NCI-H2171 (cell line): ENCODE measurements at regions not wholly inside any gene's neighbourhood (a gene's known extent, or its start where the extent isn't known, plus 50 kb on each side); places are given as distances from the start of the nearest gene placed in this dataset.
"Not testable (repeated sequence)": the region's sequence is repeated elsewhere in the genome, so short reads cannot be mapped to it uniquely, and the experiment has no call there.

ENCODE experiments used
- DNase-seq: peaks from one replicate; lab custom pipeline; 2025; lab: John Stamatoyannopoulos, UW

DNA sequence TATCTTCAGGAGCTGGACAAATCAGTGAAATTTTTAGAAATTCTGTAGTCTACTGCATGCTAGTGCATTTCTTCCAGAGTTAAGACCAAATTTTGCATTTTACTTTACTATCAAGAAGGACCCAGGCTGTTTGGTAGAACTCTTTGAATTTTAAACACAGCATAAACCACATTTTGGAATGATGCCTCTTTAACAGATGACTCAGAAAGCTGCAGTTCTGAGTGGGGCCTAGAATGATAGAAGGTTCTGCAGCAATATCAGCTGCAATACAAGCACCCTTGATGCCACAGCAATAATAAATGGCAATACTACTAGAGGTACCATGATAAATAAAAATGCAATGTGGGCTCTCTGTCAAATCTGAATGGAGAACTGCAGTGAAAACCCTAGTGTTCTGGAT, 198.7 kb downstream of the TMA16 start:
- no peak for DNase-seq

DNA sequence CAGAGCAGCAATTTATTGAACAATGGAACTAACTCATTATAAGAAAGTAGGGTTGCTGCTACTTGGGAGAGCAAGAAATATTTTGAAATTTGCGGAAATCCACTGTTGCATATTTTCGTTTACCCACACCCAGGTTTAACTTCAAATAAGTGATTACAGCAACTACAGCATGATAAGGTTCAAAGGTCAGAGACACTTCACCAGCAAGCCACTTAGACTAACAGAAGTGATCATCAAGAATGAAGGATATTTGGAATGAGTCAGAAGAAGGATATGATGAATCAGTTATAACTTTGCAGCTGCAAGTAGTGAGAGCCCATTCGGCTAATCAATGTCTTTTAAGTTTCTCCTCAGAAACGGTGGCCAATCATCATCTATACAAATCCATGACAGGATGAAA, 199.3 kb downstream of the TMA16 start:
- DNase-seq, result no peak

DNA sequence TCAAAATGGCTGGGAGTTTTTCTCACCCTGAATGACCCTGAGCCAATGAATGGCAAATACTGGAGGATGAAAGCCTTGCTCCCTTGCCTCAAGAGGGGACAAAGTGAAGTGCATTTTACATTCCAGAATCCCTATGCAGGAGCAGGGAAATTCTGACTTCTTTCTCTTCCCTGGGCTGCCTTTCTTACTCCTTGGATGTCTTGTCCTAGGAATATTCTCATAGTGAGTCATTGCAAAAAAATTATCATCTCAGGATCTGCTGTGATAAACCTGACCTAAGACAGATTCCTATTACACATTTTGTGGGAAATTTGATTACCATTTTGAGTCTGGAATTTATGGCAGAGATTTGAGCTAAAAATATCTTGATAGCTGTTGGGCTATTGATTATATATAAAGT, 199.9 kb downstream of the TMA16 start:
- no peak for DNase-seq

DNA sequence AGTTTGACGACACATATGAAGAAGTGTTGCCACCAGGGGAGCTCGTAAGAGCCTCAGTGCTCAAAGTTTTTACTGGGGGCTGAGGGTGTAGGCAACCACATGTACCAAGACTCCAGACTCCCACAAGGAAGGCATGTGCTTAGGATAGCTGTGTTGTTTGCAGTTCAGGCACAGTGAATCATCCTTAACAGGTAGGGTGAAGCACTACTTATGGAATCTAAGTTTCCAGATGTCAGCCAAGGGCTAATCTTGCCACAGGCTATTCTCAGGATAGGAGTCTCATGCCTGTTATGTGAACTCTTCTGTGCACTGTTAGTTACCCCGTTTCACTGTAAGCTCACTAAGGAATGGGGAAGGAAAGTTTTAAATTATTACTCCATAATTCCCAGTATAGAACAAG, 202.6 kb downstream of the TMA16 start:
- DNase-seq, result no peak

- not testable (repeated sequence) for DNase-seq
These were observed 205.9 kb downstream of the TMA16 start for GRCh38 chr4:163700383-163700782.

- DNase-seq, result no peak
These were observed 207.4 kb downstream of the TMA16 start for GRCh38 chr4:163701916-163702315.

- no peak for DNase-seq
These were observed 208.2 kb downstream of the TMA16 start for GRCh38 chr4:163702736-163703135.

- DNase-seq, result no peak
These were observed 208.8 kb downstream of the TMA16 start for GRCh38 chr4:163703251-163703650.

DNA sequence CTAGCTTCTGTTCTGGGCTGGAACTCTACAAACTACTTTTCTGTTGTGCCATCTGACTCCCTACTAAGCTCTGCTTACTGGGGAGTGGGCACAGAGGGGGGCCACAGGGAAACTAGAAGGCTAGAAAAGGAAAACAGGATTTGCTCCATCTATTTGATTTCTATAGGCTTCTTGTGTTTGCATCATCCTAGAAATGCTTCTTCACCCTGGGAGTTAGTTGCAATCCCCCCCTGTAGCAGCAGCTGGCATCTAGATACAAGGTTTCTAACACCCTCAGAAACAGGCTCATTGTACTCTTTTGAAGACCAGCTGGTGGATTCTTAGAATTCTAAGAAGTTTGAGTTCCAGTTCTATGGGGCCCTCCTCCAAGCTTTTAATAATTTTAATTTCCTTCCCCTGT, 213.4 kb downstream of the TMA16 start:
- no peak for DNase-seq

DNA sequence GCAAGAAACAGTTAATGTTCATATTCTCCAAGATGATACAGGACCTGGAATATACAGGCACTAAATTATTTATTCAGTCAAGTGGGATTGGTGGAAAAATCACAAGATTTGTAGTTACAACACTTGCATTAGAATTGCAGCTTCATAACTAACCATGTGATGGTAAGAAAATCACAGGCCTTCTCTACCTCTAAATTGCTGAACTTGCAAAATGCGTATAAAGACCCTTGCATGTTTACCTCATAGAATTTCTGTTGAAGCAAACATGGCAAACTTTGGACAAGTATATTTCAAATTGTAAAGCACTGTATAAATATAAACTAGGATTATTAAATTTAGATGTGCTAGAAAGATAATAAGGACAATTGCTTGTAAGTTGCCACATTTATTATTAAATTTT, 215.1 kb downstream of the TMA16 start:
- DNase-seq, result no peak

DNA sequence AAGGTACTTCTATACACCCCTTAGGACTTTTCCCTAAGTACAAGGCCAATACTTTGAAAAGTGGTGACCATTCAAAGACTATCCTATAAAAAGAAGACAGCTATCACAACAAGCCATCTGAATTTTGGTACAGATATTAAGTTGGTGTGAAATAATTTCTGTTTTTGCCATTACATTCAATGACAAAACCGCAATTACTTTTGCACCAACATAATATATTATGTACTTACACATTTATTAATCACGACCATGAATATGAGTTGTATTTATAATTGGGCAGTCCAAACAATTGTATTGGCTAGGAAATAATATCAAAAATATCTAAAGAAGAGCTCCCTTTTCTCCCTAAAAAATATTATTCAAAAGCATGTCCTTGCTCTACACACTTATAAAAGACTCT, 215.7 kb downstream of the TMA16 start:
- no peak for DNase-seq

DNA sequence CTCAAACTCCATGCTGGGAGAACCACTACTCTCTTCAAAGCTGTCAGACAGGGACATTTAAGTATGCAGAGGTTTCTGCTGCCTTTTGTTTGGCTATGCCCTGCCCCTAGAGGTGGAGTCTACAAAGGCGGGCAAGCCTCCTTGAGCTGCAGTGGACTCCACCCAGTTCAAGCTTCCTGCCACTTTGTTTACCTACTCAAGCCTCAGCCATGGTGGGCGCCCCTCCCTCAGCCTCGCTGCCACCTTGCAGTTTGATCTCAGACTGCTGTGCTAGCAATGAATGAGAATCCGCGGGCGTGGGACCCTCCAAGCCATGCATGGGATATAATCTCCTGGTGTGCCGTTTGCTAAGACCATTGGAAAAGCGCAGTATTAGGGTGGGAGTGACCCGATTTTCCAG, 230.0 kb downstream of the TMA16 start:
- not testable (repeated sequence) for DNase-seq

DNA sequence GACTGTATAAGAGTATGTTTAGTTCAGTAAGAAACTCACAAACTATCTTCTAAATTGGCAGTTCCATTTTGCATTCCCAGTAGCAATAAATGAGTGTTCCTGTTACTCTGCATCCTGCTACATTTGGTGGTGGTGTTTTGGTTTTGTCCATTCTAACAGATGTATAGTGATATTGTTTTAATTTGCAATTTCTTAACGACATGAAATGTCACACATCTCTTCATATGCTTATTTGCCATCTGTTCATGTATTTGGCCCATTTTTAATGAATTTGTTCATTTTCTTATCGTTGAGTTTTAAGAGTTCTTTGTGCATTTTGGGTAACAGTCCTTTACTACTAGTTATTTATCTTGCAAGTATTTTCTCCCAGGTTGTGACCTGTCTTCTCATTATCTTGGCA, 232.2 kb downstream of the TMA16 start:
- no peak for DNase-seq

GRCh38 chr4:163731071-163731470, 236.6 kb downstream of the TMA16 start:
- no peak for DNase-seq

DNA sequence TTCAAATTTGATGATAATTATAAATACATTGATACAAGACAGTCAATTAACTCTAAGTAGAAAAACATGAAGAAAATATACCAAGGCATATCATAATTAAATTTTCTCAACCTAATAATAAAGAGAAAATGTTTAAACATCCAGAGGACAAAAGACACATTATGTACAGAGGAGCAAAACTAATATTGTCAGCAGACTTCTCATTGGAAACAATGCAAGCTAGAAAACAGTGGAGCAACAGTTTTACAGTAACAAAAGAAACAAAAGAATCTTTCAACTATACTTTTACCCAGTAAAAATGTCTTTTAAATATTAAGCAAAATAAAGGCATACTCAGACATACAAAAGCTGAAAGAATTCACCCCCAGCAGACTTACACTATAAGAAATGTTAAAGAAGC, 238.0 kb downstream of the TMA16 start:
- no peak for DNase-seq

- no peak for DNase-seq
These were observed 242.4 kb downstream of the TMA16 start for GRCh38 chr4:163736876-163737275.

- DNase-seq, result not testable (repeated sequence)
These were observed 243.4 kb downstream of the TMA16 start for GRCh38 chr4:163737846-163738245.

DNA sequence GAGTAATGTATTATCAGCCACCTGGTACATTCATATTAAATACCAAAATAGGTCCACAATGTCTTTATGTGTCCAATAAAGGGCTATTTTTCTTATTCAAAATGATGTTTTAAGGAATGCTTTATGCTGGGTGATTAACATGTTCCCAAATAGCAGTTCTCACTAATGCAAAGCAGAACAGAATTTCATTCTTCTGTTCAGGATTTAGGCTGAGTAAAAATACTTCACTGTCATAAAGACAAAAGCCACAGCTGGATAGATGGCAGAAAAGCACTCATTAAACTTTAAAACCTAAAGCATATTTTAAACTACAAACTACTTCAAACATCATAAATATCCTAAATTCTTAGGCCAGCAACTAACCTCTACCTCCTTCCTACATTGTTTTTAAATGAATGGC, 244.0 kb downstream of the TMA16 start:
- no peak for DNase-seq

DNA sequence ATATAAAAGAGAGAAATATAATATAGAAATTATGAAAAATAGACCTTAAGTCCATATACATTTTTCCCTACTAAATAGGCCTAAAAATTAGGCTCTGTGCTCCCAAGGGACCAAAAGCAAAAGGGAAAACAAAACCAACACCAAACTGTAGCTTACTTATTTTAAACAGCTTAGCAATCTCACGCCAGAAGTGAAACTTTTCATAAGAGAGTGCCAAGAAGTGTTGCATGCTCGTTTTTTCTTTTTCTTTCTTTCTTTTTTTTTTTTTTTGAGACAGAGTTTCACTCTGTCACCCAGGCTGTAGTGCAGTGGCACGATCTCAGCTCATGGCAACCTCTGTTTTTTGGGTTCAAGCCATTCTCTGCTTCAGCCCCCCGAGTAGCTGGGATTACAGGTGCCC, 250.4 kb downstream of the TMA16 start:
- DNase-seq, result no peak

- no peak for DNase-seq
These were observed 252.8 kb downstream of the TMA16 start for GRCh38 chr4:163747293-163747692.

- no peak for DNase-seq
These were observed 253.4 kb downstream of the TMA16 start for GRCh38 chr4:163747886-163748285.

- DNase-seq, result no peak
These were observed 254.0 kb downstream of the TMA16 start for GRCh38 chr4:163748449-163748848.

DNA sequence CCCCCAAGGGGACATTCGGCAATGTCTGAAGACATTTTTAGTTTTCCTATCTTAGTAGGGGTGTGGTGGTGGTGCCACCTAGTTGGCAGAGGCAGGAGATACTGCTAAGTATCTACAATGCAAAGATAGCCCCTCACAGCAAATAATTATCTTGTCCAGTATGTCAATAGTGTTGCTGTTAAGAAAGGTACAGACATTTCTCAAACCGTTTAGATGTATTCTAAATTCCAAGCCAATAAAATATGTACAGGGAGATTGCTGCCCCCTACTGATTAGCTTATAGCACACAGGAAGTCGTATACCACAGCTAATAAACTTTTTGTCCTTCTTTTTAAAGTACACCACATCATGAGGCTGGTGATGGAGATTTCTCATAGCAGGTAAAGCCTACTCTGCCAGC, 260.5 kb downstream of the TMA16 start:
- DNase-seq, result no peak

GRCh38 chr4:163757219-163757618, 262.7 kb downstream of the TMA16 start:
- DNase-seq, result no peak

- DNase-seq, result no peak
These were observed 263.5 kb downstream of the TMA16 start for GRCh38 chr4:163758032-163758431.
